ENCODE measurements at regions not wholly inside any gene's neighbourhood (a gene's known extent, or its start where the extent isn't known, plus 50 kb on each side); places are given as distances from the start of the nearest gene placed in this dataset.

GRCh38 chr11:76721755-76722677 is 51.5 kb upstream of the LRRC32 start:
- DNase-seq (ENCODE audit: low read depth), result peak; percentile 75

DNA sequence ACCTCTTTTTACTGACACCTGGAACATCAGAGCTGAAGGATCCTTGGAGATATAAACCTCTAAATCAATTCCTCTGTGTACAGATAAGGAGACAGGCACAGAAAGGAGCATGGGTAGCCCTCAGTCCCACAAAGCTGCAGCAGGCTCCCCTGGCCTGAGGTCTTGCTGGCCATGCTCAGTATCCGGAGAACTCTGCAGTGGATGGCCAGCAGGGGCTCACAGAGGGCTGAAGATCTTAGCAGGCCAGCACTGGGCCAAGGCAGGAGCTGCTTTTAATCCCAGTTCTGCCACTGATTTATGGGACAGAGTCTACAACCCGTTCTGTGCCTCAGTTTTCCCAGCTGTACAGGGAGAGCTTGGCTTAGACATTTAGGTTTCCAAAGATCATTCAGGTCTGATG is 52.6 kb upstream of the LRRC32 start:
- DNase-seq (ENCODE audit: low read depth), result no peak

DNA sequence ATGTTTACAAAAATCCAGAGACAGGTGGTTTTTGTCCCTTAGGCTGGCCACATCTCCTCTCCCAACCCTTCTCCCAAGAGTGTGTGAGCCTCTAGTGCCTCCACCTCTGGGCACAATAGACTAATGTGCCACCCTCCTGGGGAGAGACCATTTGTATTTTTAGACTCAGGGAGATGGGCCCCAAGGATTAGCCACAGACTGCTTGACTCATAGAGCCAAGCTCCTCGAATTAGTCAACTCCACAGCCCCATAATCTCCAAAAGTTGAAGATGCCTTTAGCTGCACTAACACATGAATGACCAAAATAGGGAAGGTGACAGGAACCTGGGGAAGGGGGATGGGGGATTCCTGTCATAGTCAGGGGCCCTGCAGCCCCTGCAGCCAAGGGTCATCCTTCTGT is 53.0 kb upstream of the LRRC32 start:
- no peak for DNase-seq (ENCODE audit: low read depth)

DNA sequence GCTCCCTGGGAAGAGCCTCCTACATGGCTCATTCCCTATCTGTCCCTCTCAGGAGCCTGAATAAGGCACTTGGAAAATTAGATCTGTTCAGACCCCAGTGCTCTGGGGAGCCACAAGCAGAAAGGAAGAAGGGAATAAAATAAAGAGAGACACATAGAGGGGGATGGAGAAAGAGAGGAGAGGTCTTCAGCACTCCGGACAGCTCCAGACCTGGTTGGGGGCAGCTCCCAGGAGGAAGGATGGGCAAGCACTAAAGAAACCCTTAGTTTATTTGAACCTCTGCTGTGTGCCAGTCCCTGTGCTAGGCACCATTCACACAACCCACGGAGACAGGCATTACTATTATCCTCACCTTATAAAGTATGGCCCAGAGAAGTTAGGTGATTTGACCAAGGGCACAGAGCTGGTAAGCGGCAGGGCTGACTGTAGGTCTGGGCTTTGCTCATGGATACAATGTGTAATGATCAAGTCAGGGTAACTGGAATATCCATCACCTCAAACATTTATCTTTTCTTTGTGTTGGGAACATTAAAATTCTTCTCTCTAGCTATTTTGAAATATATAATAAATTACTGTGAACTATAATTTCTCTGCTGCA is 53.7 kb upstream of the LRRC32 start:
- DNase-seq (ENCODE audit: low read depth), result no peak

- DNase-seq (ENCODE audit: low read depth), result no peak
Observed at GRCh38 chr11:76728227-76728626, 54.9 kb upstream of the TSKU start.

- no peak for DNase-seq (ENCODE audit: low read depth)
Observed at GRCh38 chr11:76728778-76729177, 54.4 kb upstream of the TSKU start.

DNA sequence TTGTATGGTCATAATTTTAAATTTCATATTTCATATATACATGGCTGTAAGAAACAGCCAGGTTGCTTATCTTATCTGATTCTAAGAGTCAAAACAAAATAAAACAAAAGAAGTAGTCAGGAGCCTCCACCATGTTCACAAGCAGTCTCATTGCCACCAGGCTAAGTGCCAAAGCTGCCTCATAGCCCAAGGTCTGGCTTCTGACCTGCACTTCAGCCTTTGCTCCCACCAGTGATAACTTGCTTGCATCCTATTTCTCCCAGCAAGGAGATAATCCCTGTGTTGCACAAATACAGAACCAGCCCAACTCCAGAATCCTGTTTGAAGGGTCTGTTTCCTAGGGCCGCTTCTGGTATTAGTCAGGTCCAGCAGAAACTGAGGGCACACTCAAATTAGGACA is 53.9 kb upstream of the TSKU start:
- DNase-seq (ENCODE audit: low read depth), result no peak

DNA sequence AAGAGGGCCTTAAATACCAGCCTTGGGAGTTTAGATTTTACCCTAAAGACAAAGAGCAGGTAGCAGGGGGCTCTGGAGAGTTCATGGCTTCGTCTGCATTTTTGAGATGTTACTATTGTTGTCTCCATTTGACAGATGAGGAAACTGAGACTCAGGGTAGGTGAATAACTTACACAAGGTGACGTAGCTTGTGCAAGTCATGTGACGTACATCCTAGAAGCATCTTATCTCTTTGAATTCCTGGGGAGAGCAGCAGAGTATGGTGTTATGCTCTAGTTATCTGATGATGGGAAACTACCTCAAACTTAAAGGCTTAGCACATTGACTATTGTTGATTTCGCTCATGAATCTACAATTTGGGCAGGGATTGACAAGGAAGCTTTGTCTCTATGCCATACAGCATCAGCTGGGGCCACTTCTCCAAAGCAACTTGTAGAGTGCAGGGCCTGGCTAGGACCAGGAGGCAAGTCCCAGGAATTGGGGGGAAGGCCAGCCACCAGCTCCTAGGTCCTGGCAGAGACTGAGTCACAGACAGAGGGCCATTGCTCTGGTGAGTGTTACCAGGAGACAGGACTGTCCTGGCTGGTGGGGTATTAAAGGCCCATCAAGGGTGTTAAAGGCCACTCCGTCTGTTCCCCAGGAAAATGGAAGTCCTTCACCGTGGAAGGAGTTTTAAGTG is 52.1 kb upstream of the TSKU start:
- no peak for DNase-seq (ENCODE audit: low read depth)

DNA sequence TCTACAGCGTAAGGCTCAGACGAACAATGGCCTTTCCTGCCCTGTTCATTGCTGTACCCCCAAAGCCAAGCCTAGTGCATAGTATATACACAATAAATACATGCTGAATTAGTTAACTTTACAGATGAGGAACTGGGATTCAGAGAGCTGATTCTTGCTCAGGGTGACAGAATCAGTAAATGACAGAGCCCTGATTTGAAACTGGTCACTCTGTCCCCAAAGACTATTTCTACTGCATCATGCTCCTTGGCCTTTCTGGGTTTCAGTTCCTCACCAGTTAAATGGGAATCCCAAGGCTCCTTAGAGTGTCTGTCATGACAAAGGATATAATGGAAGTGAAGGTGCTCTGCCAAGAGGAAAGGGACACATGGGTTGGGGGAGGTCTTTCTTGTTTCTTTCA is 50.5 kb upstream of the TSKU start:
- DNase-seq (ENCODE audit: low read depth), result no peak

Data from iris pigment epithelial cell (primary cell).